H1 (cell line): ENCODE measurements at regions not wholly inside any gene's neighbourhood (a gene's known extent, or its start where the extent isn't known, plus 50 kb on each side); places are given as distances from the start of the nearest gene placed in this dataset.

Experiments used
- CTCF ChIA-PET: fragments of 300-600 bp; sonication (Branson Sonifier 250); formaldehyde crosslinking; loops from one replicate; lab custom pipeline; 2021; ENCODE audit not compliant: partially characterized antibody; lab: Charles Lee
- POLR2A ChIA-PET: fragments of 300-600 bp; sonication (Branson Sonifier 250); formaldehyde crosslinking; loops from one replicate; lab custom pipeline; 2021; ENCODE audit warnings: inconsistent platforms; ENCODE audit not compliant: partially characterized antibody; lab: Charles Lee
- DNase-seq, 2 experiments: peaks; one replicate each; pipeline versions ENCODE4 v3.0.0 to v3.0.0-alpha.2; 2010 to 2022; ENCODE audit warnings: low spot score in 2 of 2, low read depth in 1 of 2, mixed read lengths in 1 of 2
- FAIRE-seq: peaks from 2 replicates; lab custom pipeline; 2011; peaks lifted over from hg19 to GRCh38; lab: Jason Lieb, UNC
- H2AFZ ChIP-seq: 2 replicates; pipeline ENCODE4 v1.8.1; 2012; ENCODE audit warnings: low read length, inconsistent platforms
- H2AK5ac ChIP-seq: 2 replicates; pipeline ENCODE4 v1.6.1; 2013; ENCODE audit warnings: low read depth, low read length
- H2BK120ac ChIP-seq: replicated peaks from 2 replicates; pipeline ENCODE3; 2013; ENCODE audit warnings: low read depth, low read length, inconsistent platforms
- H2BK12ac ChIP-seq: 2 replicates; pipeline ENCODE4 v1.6.1; 2013; ENCODE audit warnings: low read depth, low read length
- H2BK15ac ChIP-seq: 2 replicates; pipeline ENCODE4 v1.6.1; 2013; ENCODE audit warnings: low read length
- H2BK20ac ChIP-seq: 2 replicates; pipeline ENCODE4 v1.6.1; 2013; ENCODE audit warnings: low read length
- H2BK5ac ChIP-seq: 2 replicates; pipeline ENCODE4 v1.6.1; 2013; ENCODE audit warnings: low read depth, low read length
- H3K14ac ChIP-seq: 2 replicates; pipeline ENCODE4 v1.6.1; 2013; ENCODE audit warnings: inconsistent platforms; ENCODE audit not compliant: insufficient read length
- H3K18ac ChIP-seq: 2 replicates; pipeline ENCODE4 v1.6.1; 2013; ENCODE audit warnings: low read length; ENCODE audit errors: extremely low read depth
- H3K23ac ChIP-seq: 2 replicates; pipeline ENCODE4 v1.6.1; 2013; ENCODE audit warnings: inconsistent platforms; ENCODE audit not compliant: insufficient read length
- H3K23me2 ChIP-seq: 2 replicates; pipeline ENCODE4 v1.6.1; 2013; ENCODE audit warnings: low read depth, low read length
- H3K27ac ChIP-seq: 2 replicates; pipeline ENCODE4 v1.6.1; 2011; ENCODE audit warnings: low read depth, low read length, inconsistent platforms
- H3K27me3 ChIP-seq, 4 experiments: replicated peaks in 1 of 4; 1 replicate in 1 of 4; 2 replicates in 3 of 4; pipeline versions ENCODE4 v1.6.1 to v1.8.1; 2011 to 2013; ENCODE audit warnings: low read length in 3 of 4, mild to moderate bottlenecking in 3 of 4, inconsistent platforms in 2 of 4, mixed read lengths in 2 of 4, moderate library complexity in 1 of 4; ENCODE audit not compliant: control insufficient read depth in 3 of 4, insufficient read depth in 3 of 4; ENCODE audit errors: extremely low read depth in 1 of 4
- H3K36me3 ChIP-seq, 4 experiments: 2 replicates each; pipeline versions ENCODE4 v1.6.1 to v1.8.1; 2011 to 2013; ENCODE audit warnings: mild to moderate bottlenecking in 4 of 4, low read length in 3 of 4, moderate library complexity in 2 of 4, control low read depth in 1 of 4, inconsistent platforms in 1 of 4; ENCODE audit not compliant: insufficient read depth in 4 of 4, control insufficient read depth in 2 of 4
- H3K4ac ChIP-seq: replicated peaks from 2 replicates; pipeline ENCODE3; 2013; ENCODE audit warnings: low read length, low read depth, mixed read lengths, inconsistent platforms; ENCODE audit not compliant: insufficient read length
- H3K4me1 ChIP-seq, 4 experiments: replicated peaks in 1 of 4; 1 replicate in 1 of 4; 2 replicates in 3 of 4; pipeline versions ENCODE4 v1.6.1 to v1.8.1; 2011 to 2013; ENCODE audit warnings: low read length in 3 of 4, inconsistent platforms in 2 of 4, mixed read lengths in 1 of 4; ENCODE audit not compliant: insufficient read depth in 4 of 4, control insufficient read depth in 3 of 4
- H3K4me2 ChIP-seq, 2 experiments: 2 replicates each; pipeline versions ENCODE4 v1.6.1 to v1.8.1; 2011 to 2013; ENCODE audit warnings: low read depth in 2 of 2, low read length in 2 of 2, control low read depth in 1 of 2, inconsistent platforms in 1 of 2, mild to moderate bottlenecking in 1 of 2; ENCODE audit not compliant: insufficient read depth in 1 of 2
- H3K4me3 ChIP-seq, 4 experiments: fragments of 200-600, 300-600 bp in 1 of 4; sonication (generic), shearing (Covaris generic), sonication (Bioruptor Twin) in 1 of 4; 2 replicates each; pipeline versions ENCODE4 v1.5.1 to v1.8.1; 2011 to 2016; ENCODE audit warnings: low read length in 4 of 4, low read depth in 3 of 4, control low read depth in 2 of 4, inconsistent platforms in 2 of 4, mild to moderate bottlenecking in 2 of 4, mixed read lengths in 1 of 4, moderate library complexity in 1 of 4; ENCODE audit not compliant: insufficient read depth in 2 of 4; ENCODE audit errors: extremely low read depth in 1 of 4
- H3K56ac ChIP-seq: replicated peaks from 2 replicates; pipeline ENCODE3; 2013; ENCODE audit warnings: low read depth, mild to moderate bottlenecking, mixed read lengths, low read length, inconsistent platforms; ENCODE audit not compliant: insufficient read length
- H3K79me1 ChIP-seq: 2 replicates; pipeline ENCODE4 v1.6.1; 2013; ENCODE audit warnings: low read depth, low read length, control low read depth
- H3K79me2 ChIP-seq, 2 experiments: 2 replicates each; pipeline versions ENCODE4 v1.6.1 to v1.8.1; 2012 to 2013; ENCODE audit warnings: low read length in 2 of 2, mild to moderate bottlenecking in 2 of 2, inconsistent platforms in 1 of 2; ENCODE audit not compliant: insufficient read depth in 2 of 2, control insufficient read depth in 1 of 2
- H3K9ac ChIP-seq, 4 experiments: replicated peaks in 1 of 4; 1 replicate in 1 of 4; 2 replicates in 3 of 4; pipeline versions ENCODE4 v1.6.1 to v1.8.1; 2011 to 2013; ENCODE audit warnings: low read depth in 3 of 4, low read length in 3 of 4, control low read depth in 2 of 4, mild to moderate bottlenecking in 2 of 4, moderate library complexity in 2 of 4, inconsistent platforms in 1 of 4; ENCODE audit errors: extremely low read depth in 1 of 4
- H3K9me3 ChIP-seq, 2 experiments: 2 replicates each; pipeline versions ENCODE4 v1.6.1 to v1.8.1; 2012 to 2013; ENCODE audit warnings: mild to moderate bottlenecking in 2 of 2, moderate library complexity in 2 of 2, control low read depth in 1 of 2, inconsistent platforms in 1 of 2, low read depth in 1 of 2, low read length in 1 of 2, mixed read lengths in 1 of 2; ENCODE audit not compliant: insufficient read depth in 2 of 2
- H4K20me1 ChIP-seq, 2 experiments: replicated peaks in 1 of 2; 2 replicates each; pipeline versions ENCODE3 to v1.8.1; 2011 to 2013; ENCODE audit warnings: inconsistent platforms in 2 of 2, low read length in 2 of 2, mild to moderate bottlenecking in 1 of 2; ENCODE audit not compliant: insufficient read depth in 2 of 2, control insufficient read depth in 1 of 2
- H4K5ac ChIP-seq: 2 replicates; pipeline ENCODE4 v1.6.1; 2013; ENCODE audit warnings: low read length, low read depth, mixed read lengths, inconsistent platforms; ENCODE audit not compliant: insufficient read length
- H4K8ac ChIP-seq: 2 replicates; pipeline ENCODE4 v1.8.0; 2013; ENCODE audit warnings: mild to moderate bottlenecking, moderate library complexity, low read length, inconsistent platforms; ENCODE audit not compliant: insufficient read depth; ENCODE audit errors: extremely low read depth
- H4K91ac ChIP-seq: replicated peaks from 2 replicates; pipeline ENCODE3; 2013; ENCODE audit warnings: low read length, mixed read lengths, inconsistent platforms; ENCODE audit not compliant: insufficient read length
- KDM5A ChIP-seq: fragments of 200-600 bp; IDR thresholded peaks from 2 replicates; pipeline ENCODE4 v1.7.1; 2012; ENCODE audit warnings: mild to moderate bottlenecking, low read length, inconsistent platforms, mixed read lengths
- MAFK ChIP-seq: IDR thresholded peaks from 2 replicates; pipeline ENCODE4 v1.6.1; 2012; ENCODE audit warnings: low read depth, mild to moderate bottlenecking, improper control_type of control experiment, low read length
- PHF8 ChIP-seq: fragments of 200-600 bp; sonication (generic); conservative IDR thresholded peaks from 2 replicates; pipeline ENCODE4 v1.7.1; 2012; ENCODE audit warnings: low read depth, mild to moderate bottlenecking, inconsistent platforms, low read length, moderate library complexity
- TEAD4 ChIP-seq: IDR thresholded peaks from 2 replicates; pipeline ENCODE4 v1.6.1; 2012; ENCODE audit warnings: low read depth, low read length, inconsistent platforms, mixed read lengths
- WGBS, 2 experiments: shearing (Covaris generic) in 1 of 2; methylation state at CpG; one replicate each; pipeline versions ENCODE4 v1.1.6 to v1.1.7; 2013 to 2015; ENCODE audit warnings: low lambda C conversion rate in 2 of 2, mixed read lengths in 2 of 2, inconsistent platforms in 1 of 2, low coverage in 1 of 2, missing lambda C conversion rate in 1 of 2; ENCODE audit not compliant: insufficient replicate concordance in 2 of 2, insufficient coverage in 1 of 2, insufficient read length in 1 of 2; ENCODE audit errors: extremely low coverage in 1 of 2, missing lambda C conversion rate in 1 of 2; 5-methylcytosine and 5-hydroxymethylcytosine counted together

GRCh38 chr4:123107444-123108252, 185.3 kb upstream of the NUDT6 start:
- H3K23me2 ChIP-seq: no peaks in the 10 kb centered on the region
- peaks cover 0 to 2% (median under 1%) of the 10 kb centered on the region in 4 experiments; a peak in 2 of 7 replicates for H3K4me1 ChIP-seq
- no peak overlapping the region for H3K23ac ChIP-seq
- H2AFZ ChIP-seq: no peak overlapping the region
- POLR2A ChIA-PET: no interaction called here
- H4K8ac ChIP-seq: peak overlapping the region; percentile 57; the same call in 1 of the 2 replicates
- H3K27ac ChIP-seq: no peak overlapping the region
- H2BK120ac ChIP-seq: no peak overlapping the region
- no peaks in the 10 kb centered on the region for H4K20me1 ChIP-seq
- 95% methylated on average over 16 of the region's 16 CpGs; no CpG with 5 or more reads in 1 of the 2 experiments for WGBS, 2 experiments
- no peak overlapping the region for H2BK15ac ChIP-seq
- H2BK12ac ChIP-seq: no peak overlapping the region
- no peak overlapping the region for H3K4me2 ChIP-seq
- H3K14ac ChIP-seq: no peak overlapping the region
- no peak overlapping the region for H3K56ac ChIP-seq
- no peak overlapping the region for H4K91ac ChIP-seq
- no peak overlapping the region for H2BK5ac ChIP-seq
- H3K4me3 ChIP-seq: no peak overlapping the region
- CTCF ChIA-PET: interaction anchor here (0.9 to 1.8 kb wide), 4 partner anchors 9 to 505 kb away, joined by 3 to 6 read pairs (median 4); no protein-coding TSS in a partner anchor
- no peak overlapping the region for H2BK20ac ChIP-seq
- TF ChIP-seq TEAD4 (no peak), KDM5A (no peak), MAFK (no peak), PHF8 (no peak)
- TF ChIP-seq, all 59 proteins: peak for 0
- no peaks in the 10 kb centered on the region for H3K79me1 ChIP-seq
- FAIRE-seq (no peak), DNase-seq (no peak)
- no peaks in the 10 kb centered on the region for H3K27me3 ChIP-seq
- H2AK5ac ChIP-seq: no peak overlapping the region
- no peak overlapping the region for H3K4ac ChIP-seq
- no peak overlapping the region for H4K5ac ChIP-seq
- no peaks in the 10 kb centered on the region for H3K79me2 ChIP-seq
- H3K9me3 ChIP-seq: no peaks in the 10 kb centered on the region
- H3K9ac ChIP-seq: no peak overlapping the region
- no peaks in the 10 kb centered on the region for H3K36me3 ChIP-seq
- no peak overlapping the region for H3K18ac ChIP-seq
